ENCODE measurements at regions not wholly inside any gene's neighbourhood (a gene's known extent, or its start where the extent isn't known, plus 50 kb on each side); places are given as distances from the start of the nearest gene placed in this dataset.
A peak's percentile ranks its signal among the peaks of the same experiment; 100 is the strongest.
"Not testable (repeated sequence)": the region's sequence is repeated elsewhere in the genome, so short reads cannot be mapped to it uniquely, and the experiment has no call there.

DNA sequence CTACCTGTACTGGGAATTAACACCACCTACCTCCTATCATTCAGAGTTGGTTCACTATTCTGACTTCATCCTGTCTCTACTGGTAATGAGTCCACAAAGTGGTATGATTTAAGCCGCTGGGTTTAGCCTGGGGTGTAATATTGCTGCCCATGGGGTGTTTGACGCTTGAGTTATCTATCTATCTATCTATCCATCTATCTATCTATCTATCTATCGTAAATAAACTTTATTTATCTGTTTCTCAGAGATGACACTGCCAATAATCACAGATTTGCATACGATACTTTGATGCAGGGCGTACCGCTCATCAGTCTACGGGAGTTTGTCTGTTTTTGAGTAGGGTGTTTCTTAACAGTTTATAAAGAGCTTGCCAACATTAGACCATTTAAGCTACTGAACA lies 73.6 kb upstream of the ZNF184 start:
- Histone ChIP-seq H3K4me1 (ENCODE audit: control insufficient read depth in 1 of 2, low read depth in 2 of 2) (peaks cover 0 to 6% of the 10 kb centered on the region in 2 donors), H3K36me3 (no peaks in the 10 kb centered on the region), H3K4me3 (no peak overlapping the region), H3K9me3 (no peaks in the 10 kb centered on the region), H3K27ac (no peak overlapping the region), H3K27me3 (replicated peaks; ENCODE audit: insufficient read depth) (peaks cover 13% of the 10 kb centered on the region)
- DNase-seq (ENCODE audit: low spot score) (no peak), ATAC-seq (ENCODE audit: insufficient number of reproducible peaks, low FRiP score, low read depth) (no peak)
- TF ChIP-seq, protein P1, sequence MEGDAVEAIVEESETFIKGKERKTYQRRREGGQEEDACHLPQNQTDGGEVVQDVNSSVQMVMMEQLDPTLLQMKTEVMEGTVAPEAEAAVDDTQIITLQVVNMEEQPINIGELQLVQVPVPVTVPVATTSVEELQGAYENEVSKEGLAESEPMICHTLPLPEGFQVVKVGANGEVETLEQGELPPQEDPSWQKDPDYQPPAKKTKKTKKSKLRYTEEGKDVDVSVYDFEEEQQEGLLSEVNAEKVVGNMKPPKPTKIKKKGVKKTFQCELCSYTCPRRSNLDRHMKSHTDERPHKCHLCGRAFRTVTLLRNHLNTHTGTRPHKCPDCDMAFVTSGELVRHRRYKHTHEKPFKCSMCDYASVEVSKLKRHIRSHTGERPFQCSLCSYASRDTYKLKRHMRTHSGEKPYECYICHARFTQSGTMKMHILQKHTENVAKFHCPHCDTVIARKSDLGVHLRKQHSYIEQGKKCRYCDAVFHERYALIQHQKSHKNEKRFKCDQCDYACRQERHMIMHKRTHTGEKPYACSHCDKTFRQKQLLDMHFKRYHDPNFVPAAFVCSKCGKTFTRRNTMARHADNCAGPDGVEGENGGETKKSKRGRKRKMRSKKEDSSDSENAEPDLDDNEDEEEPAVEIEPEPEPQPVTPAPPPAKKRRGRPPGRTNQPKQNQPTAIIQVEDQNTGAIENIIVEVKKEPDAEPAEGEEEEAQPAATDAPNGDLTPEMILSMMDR (IDR thresholded peaks at IDR 0.05), result no peak

DNA sequence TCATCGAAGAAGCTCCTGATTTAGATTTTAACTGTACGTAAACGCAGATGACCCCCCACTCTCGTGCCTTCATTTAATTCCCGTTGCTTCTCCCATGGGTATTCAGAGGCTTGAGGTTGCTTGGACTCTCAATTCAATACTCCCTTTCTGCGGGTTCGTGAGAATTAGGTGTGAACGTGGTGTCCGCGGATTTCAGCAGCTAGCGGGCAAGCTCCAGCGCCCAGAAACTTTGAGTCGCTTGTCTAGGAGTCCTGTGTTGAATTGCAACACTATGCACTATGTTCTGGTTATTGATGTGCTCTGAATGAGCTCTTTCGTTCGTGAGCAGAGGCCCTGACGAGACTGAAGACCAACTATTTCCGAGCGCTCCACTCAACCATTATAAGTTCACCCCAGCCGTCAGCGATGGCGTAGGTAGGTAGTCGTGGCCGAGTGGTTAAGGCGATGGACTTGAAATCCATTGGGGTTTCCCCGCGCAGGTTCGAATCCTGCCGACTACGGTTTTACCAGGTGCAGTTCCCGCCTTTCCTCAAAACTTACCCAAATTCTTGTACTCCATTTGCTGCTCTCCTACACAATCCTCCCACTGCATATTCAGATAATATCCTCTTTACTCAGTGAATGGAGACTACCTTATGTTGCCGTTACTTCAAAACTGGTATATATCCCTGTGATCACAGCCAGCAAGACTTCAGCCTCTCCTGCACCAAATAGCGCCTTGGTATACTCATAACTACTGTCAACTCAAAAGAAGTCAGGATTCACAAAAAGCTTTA lies 72.6 kb upstream of the ZNF184 start:
- H3K4me3 ChIP-seq, result peak overlapping the region; percentile 1
- peaks cover 0 to 6% of the 10 kb centered on the region in 2 donors for H3K4me1 ChIP-seq (ENCODE audit: control insufficient read depth in 1 of 2, low read depth in 2 of 2)
- H3K9me3 ChIP-seq, result no peaks in the 10 kb centered on the region
- ATAC-seq (ENCODE audit: insufficient number of reproducible peaks, low FRiP score, low read depth) (no peak), DNase-seq (ENCODE audit: low spot score) (no peak)
- peaks cover 13% of the 10 kb centered on the region for H3K27me3 ChIP-seq (replicated peaks; ENCODE audit: insufficient read depth)
- no peaks in the 10 kb centered on the region for H3K36me3 ChIP-seq
- TF ChIP-seq, protein P1 (IDR thresholded peaks at IDR 0.05), result no peak
- no peak overlapping the region for H3K27ac ChIP-seq

DNA sequence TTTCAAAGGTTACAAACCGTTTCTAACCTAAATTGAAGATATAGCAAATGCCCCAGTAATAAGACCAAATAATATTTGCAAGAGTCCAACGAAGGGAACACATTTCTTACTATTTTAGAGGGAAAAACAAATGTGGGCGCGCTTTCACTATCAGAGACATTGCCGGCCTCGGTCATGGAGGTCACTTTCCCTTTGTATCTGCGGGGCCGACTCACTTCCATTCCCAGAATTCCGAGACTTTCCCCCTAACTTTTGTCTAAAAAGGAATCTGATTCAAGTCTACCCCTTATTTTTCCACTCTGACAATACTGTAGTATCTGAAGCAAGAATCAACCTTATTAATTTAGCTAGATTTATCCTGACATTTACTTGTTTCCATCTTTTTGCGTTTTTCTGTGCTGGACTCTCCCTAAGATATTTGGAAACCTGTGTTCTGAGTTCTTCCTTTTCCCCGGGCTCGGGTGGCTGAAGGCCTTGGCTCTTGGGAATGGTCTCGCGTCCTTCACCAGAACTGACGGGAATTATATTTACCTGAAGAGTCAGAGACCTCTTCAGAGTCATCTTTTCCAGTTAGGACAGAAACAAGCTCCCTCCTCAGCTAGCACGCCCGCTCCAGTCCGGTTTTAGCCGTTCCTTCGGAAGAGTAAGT lies 71.8 kb upstream of the ZNF184 start:
- H3K36me3 ChIP-seq, result no peaks in the 10 kb centered on the region
- TF ChIP-seq, protein P1 (IDR thresholded peaks at IDR 0.05), result no peak
- peak overlapping the region; percentile 1 for H3K4me3 ChIP-seq
- H3K4me1 ChIP-seq (ENCODE audit: control insufficient read depth in 1 of 2, low read depth in 2 of 2), result peaks cover 0 to 6% of the 10 kb centered on the region in 2 donors
- ATAC-seq (ENCODE audit: insufficient number of reproducible peaks, low FRiP score, low read depth), result no peak
- H3K9me3 ChIP-seq, result no peaks in the 10 kb centered on the region
- no peak overlapping the region for H3K27ac ChIP-seq
- no peak for DNase-seq (ENCODE audit: low spot score)
- peaks cover 13% of the 10 kb centered on the region for H3K27me3 ChIP-seq (replicated peaks; ENCODE audit: insufficient read depth)

DNA sequence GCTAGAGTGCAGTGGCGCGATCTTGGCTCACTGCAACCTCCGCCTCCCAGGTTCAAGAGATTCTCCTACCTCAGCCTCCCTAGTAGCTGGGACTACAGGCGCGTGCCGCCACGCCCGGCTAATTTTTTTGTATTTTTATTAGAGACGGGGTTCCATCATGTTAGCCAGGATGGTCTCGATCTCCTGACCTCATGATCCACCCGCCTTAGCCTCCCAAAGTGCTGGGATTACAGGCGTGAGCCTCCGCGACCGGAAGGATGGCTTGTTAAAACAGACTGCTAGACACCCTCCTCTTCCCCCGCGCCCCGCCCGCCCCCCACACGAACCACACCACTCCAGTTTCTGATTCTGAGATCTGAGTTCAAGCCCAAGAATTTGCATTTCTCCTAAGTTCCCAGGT lies 71.2 kb upstream of the ZNF184 start:
- not testable (repeated sequence) for H3K27ac ChIP-seq; ATAC-seq (ENCODE audit: insufficient number of reproducible peaks, low FRiP score, low read depth); H3K9me3 ChIP-seq; H3K36me3 ChIP-seq; DNase-seq (ENCODE audit: low spot score); H3K4me1 ChIP-seq (ENCODE audit: control insufficient read depth in 1 of 2, low read depth in 2 of 2); H3K4me3 ChIP-seq
- H3K27me3 ChIP-seq (replicated peaks; ENCODE audit: insufficient read depth), result peaks cover 13% of the 10 kb centered on the region

DNA sequence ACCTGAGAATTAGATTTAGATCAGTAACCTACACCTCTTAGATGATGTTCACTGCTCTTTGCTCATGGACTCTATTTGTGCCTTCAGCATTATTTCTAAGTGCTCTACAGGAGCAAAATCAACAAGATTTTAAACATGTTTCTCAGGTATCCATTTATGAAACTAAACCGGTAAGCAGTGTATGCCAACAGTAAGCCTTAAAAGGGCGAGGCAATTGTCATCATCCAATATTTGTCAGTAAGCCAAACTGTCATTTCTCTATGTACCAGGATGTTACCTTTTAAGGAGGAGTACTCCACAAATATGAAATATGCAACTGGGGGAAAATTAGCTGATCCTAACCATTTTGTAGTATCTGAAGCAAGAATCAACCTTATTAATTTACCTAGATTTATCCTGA lies 69.6 kb upstream of the ZNF184 start:
- Histone ChIP-seq H3K4me1 (ENCODE audit: control insufficient read depth in 1 of 2, low read depth in 2 of 2) (peaks cover 0 to 6% of the 10 kb centered on the region in 2 donors), H3K27me3 (replicated peaks; ENCODE audit: insufficient read depth) (peaks cover 13% of the 10 kb centered on the region), H3K4me3 (no peak overlapping the region), H3K36me3 (no peaks in the 10 kb centered on the region), H3K27ac (no peak overlapping the region), H3K9me3 (no peaks in the 10 kb centered on the region)
- no peak for ATAC-seq (ENCODE audit: insufficient number of reproducible peaks, low FRiP score, low read depth)
- TF ChIP-seq, protein P1 (IDR thresholded peaks at IDR 0.05), result no peak
- no peak for DNase-seq (ENCODE audit: low spot score)
